H1 (cell line): ENCODE measurements at regions not wholly inside any gene's neighbourhood (a gene's known extent, or its start where the extent isn't known, plus 50 kb on each side); places are given as distances from the start of the nearest gene placed in this dataset.

Source experiments
- CTCF ChIA-PET: fragments of 300-600 bp; sonication (Branson Sonifier 250); formaldehyde crosslinking; loops from one replicate; lab custom pipeline; 2021; ENCODE audit not compliant: partially characterized antibody; lab: Charles Lee
- POLR2A ChIA-PET: fragments of 300-600 bp; sonication (Branson Sonifier 250); formaldehyde crosslinking; loops from one replicate; lab custom pipeline; 2021; ENCODE audit warnings: inconsistent platforms; ENCODE audit not compliant: partially characterized antibody; lab: Charles Lee
- DNase-seq, 2 experiments: peaks; one replicate each; pipeline versions ENCODE4 v3.0.0 to v3.0.0-alpha.2; 2010 to 2022; ENCODE audit warnings: low spot score in 2 of 2, low read depth in 1 of 2, mixed read lengths in 1 of 2
- FAIRE-seq: peaks from 2 replicates; lab custom pipeline; 2011; peaks lifted over from hg19 to GRCh38; lab: Jason Lieb, UNC
- H2AFZ ChIP-seq: 2 replicates; pipeline ENCODE4 v1.8.1; 2012; ENCODE audit warnings: low read length, inconsistent platforms
- H2AK5ac ChIP-seq: 2 replicates; pipeline ENCODE4 v1.6.1; 2013; ENCODE audit warnings: low read depth, low read length
- H2BK120ac ChIP-seq: replicated peaks from 2 replicates; pipeline ENCODE3; 2013; ENCODE audit warnings: low read depth, low read length, inconsistent platforms
- H2BK12ac ChIP-seq: 2 replicates; pipeline ENCODE4 v1.6.1; 2013; ENCODE audit warnings: low read depth, low read length
- H2BK15ac ChIP-seq: 2 replicates; pipeline ENCODE4 v1.6.1; 2013; ENCODE audit warnings: low read length
- H2BK20ac ChIP-seq: 2 replicates; pipeline ENCODE4 v1.6.1; 2013; ENCODE audit warnings: low read length
- H2BK5ac ChIP-seq: 2 replicates; pipeline ENCODE4 v1.6.1; 2013; ENCODE audit warnings: low read depth, low read length
- H3K14ac ChIP-seq: 2 replicates; pipeline ENCODE4 v1.6.1; 2013; ENCODE audit warnings: inconsistent platforms; ENCODE audit not compliant: insufficient read length
- H3K18ac ChIP-seq: 2 replicates; pipeline ENCODE4 v1.6.1; 2013; ENCODE audit warnings: low read length; ENCODE audit errors: extremely low read depth
- H3K23ac ChIP-seq: 2 replicates; pipeline ENCODE4 v1.6.1; 2013; ENCODE audit warnings: inconsistent platforms; ENCODE audit not compliant: insufficient read length
- H3K23me2 ChIP-seq: 2 replicates; pipeline ENCODE4 v1.6.1; 2013; ENCODE audit warnings: low read depth, low read length
- H3K27ac ChIP-seq: 2 replicates; pipeline ENCODE4 v1.6.1; 2011; ENCODE audit warnings: low read depth, low read length, inconsistent platforms
- H3K27me3 ChIP-seq, 4 experiments: replicated peaks in 1 of 4; 1 replicate in 1 of 4; 2 replicates in 3 of 4; pipeline versions ENCODE4 v1.6.1 to v1.8.1; 2011 to 2013; ENCODE audit warnings: low read length in 3 of 4, mild to moderate bottlenecking in 3 of 4, inconsistent platforms in 2 of 4, mixed read lengths in 2 of 4, moderate library complexity in 1 of 4; ENCODE audit not compliant: control insufficient read depth in 3 of 4, insufficient read depth in 3 of 4; ENCODE audit errors: extremely low read depth in 1 of 4
- H3K36me3 ChIP-seq, 4 experiments: 2 replicates each; pipeline versions ENCODE4 v1.6.1 to v1.8.1; 2011 to 2013; ENCODE audit warnings: mild to moderate bottlenecking in 4 of 4, low read length in 3 of 4, moderate library complexity in 2 of 4, control low read depth in 1 of 4, inconsistent platforms in 1 of 4; ENCODE audit not compliant: insufficient read depth in 4 of 4, control insufficient read depth in 2 of 4
- H3K4ac ChIP-seq: replicated peaks from 2 replicates; pipeline ENCODE3; 2013; ENCODE audit warnings: low read length, low read depth, mixed read lengths, inconsistent platforms; ENCODE audit not compliant: insufficient read length
- H3K4me1 ChIP-seq, 4 experiments: replicated peaks in 1 of 4; 1 replicate in 1 of 4; 2 replicates in 3 of 4; pipeline versions ENCODE4 v1.6.1 to v1.8.1; 2011 to 2013; ENCODE audit warnings: low read length in 3 of 4, inconsistent platforms in 2 of 4, mixed read lengths in 1 of 4; ENCODE audit not compliant: insufficient read depth in 4 of 4, control insufficient read depth in 3 of 4
- H3K4me2 ChIP-seq, 2 experiments: 2 replicates each; pipeline versions ENCODE4 v1.6.1 to v1.8.1; 2011 to 2013; ENCODE audit warnings: low read depth in 2 of 2, low read length in 2 of 2, control low read depth in 1 of 2, inconsistent platforms in 1 of 2, mild to moderate bottlenecking in 1 of 2; ENCODE audit not compliant: insufficient read depth in 1 of 2
- H3K4me3 ChIP-seq, 4 experiments: fragments of 200-600, 300-600 bp in 1 of 4; sonication (generic), shearing (Covaris generic), sonication (Bioruptor Twin) in 1 of 4; 2 replicates each; pipeline versions ENCODE4 v1.5.1 to v1.8.1; 2011 to 2016; ENCODE audit warnings: low read length in 4 of 4, low read depth in 3 of 4, control low read depth in 2 of 4, inconsistent platforms in 2 of 4, mild to moderate bottlenecking in 2 of 4, mixed read lengths in 1 of 4, moderate library complexity in 1 of 4; ENCODE audit not compliant: insufficient read depth in 2 of 4; ENCODE audit errors: extremely low read depth in 1 of 4
- H3K56ac ChIP-seq: replicated peaks from 2 replicates; pipeline ENCODE3; 2013; ENCODE audit warnings: low read depth, mild to moderate bottlenecking, mixed read lengths, low read length, inconsistent platforms; ENCODE audit not compliant: insufficient read length
- H3K79me1 ChIP-seq: 2 replicates; pipeline ENCODE4 v1.6.1; 2013; ENCODE audit warnings: low read depth, low read length, control low read depth
- H3K79me2 ChIP-seq, 2 experiments: 2 replicates each; pipeline versions ENCODE4 v1.6.1 to v1.8.1; 2012 to 2013; ENCODE audit warnings: low read length in 2 of 2, mild to moderate bottlenecking in 2 of 2, inconsistent platforms in 1 of 2; ENCODE audit not compliant: insufficient read depth in 2 of 2, control insufficient read depth in 1 of 2
- H3K9ac ChIP-seq, 4 experiments: replicated peaks in 1 of 4; 1 replicate in 1 of 4; 2 replicates in 3 of 4; pipeline versions ENCODE4 v1.6.1 to v1.8.1; 2011 to 2013; ENCODE audit warnings: low read depth in 3 of 4, low read length in 3 of 4, control low read depth in 2 of 4, mild to moderate bottlenecking in 2 of 4, moderate library complexity in 2 of 4, inconsistent platforms in 1 of 4; ENCODE audit errors: extremely low read depth in 1 of 4
- H3K9me3 ChIP-seq, 2 experiments: 2 replicates each; pipeline versions ENCODE4 v1.6.1 to v1.8.1; 2012 to 2013; ENCODE audit warnings: mild to moderate bottlenecking in 2 of 2, moderate library complexity in 2 of 2, control low read depth in 1 of 2, inconsistent platforms in 1 of 2, low read depth in 1 of 2, low read length in 1 of 2, mixed read lengths in 1 of 2; ENCODE audit not compliant: insufficient read depth in 2 of 2
- H4K20me1 ChIP-seq, 2 experiments: replicated peaks in 1 of 2; 2 replicates each; pipeline versions ENCODE3 to v1.8.1; 2011 to 2013; ENCODE audit warnings: inconsistent platforms in 2 of 2, low read length in 2 of 2, mild to moderate bottlenecking in 1 of 2; ENCODE audit not compliant: insufficient read depth in 2 of 2, control insufficient read depth in 1 of 2
- H4K5ac ChIP-seq: 2 replicates; pipeline ENCODE4 v1.6.1; 2013; ENCODE audit warnings: low read length, low read depth, mixed read lengths, inconsistent platforms; ENCODE audit not compliant: insufficient read length
- H4K8ac ChIP-seq: 2 replicates; pipeline ENCODE4 v1.8.0; 2013; ENCODE audit warnings: mild to moderate bottlenecking, moderate library complexity, low read length, inconsistent platforms; ENCODE audit not compliant: insufficient read depth; ENCODE audit errors: extremely low read depth
- H4K91ac ChIP-seq: replicated peaks from 2 replicates; pipeline ENCODE3; 2013; ENCODE audit warnings: low read length, mixed read lengths, inconsistent platforms; ENCODE audit not compliant: insufficient read length
- EZH2 ChIP-seq: fragments of 200-600 bp; sonication (generic); IDR thresholded peaks from 2 replicates; pipeline ENCODE4 v1.7.1; 2012; ENCODE audit warnings: low read depth, mild to moderate bottlenecking, moderate library complexity, low read length, inconsistent platforms; ENCODE audit not compliant: severe bottlenecking
- JUN ChIP-seq: IDR thresholded peaks from 2 replicates; pipeline ENCODE4 v1.6.1; 2011; ENCODE audit warnings: low read depth, mild to moderate bottlenecking, improper control_type of control experiment, low read length
- NANOG ChIP-seq: IDR thresholded peaks from 2 replicates; pipeline ENCODE4 v1.6.1; 2011; ENCODE audit warnings: low read length, low read depth, mild to moderate bottlenecking, inconsistent platforms; ENCODE audit not compliant: insufficient read depth, poor library complexity, severe bottlenecking
- SIRT6 ChIP-seq: IDR thresholded peaks from one replicate; pipeline ENCODE4 v1.7.1; 2012; ENCODE audit warnings: low read length, inconsistent platforms
- TAF7 ChIP-seq: optimal IDR thresholded peaks from 2 replicates; pipeline ENCODE3; 2011; ENCODE audit warnings: low read depth, mild to moderate bottlenecking, inconsistent platforms, low read length, moderate library complexity, borderline replicate concordance
- TBP ChIP-seq: IDR thresholded peaks from 2 replicates; pipeline ENCODE4 v1.6.1; 2011; ENCODE audit warnings: low read depth, low read length, improper control_type of control experiment
- TCF12 ChIP-seq: IDR thresholded peaks from 2 replicates; pipeline ENCODE4 v1.6.1; 2011; ENCODE audit warnings: low read depth, mild to moderate bottlenecking, low read length
- ZNF274 ChIP-seq: IDR thresholded peaks from 2 replicates; pipeline ENCODE4 v1.7.0; 2012; ENCODE audit warnings: low read length, borderline replicate concordance; ENCODE audit errors: extremely low read depth
- WGBS, 2 experiments: shearing (Covaris generic) in 1 of 2; methylation state at CpG; one replicate each; pipeline versions ENCODE4 v1.1.6 to v1.1.7; 2013 to 2015; ENCODE audit warnings: low lambda C conversion rate in 2 of 2, mixed read lengths in 2 of 2, inconsistent platforms in 1 of 2, low coverage in 1 of 2, missing lambda C conversion rate in 1 of 2; ENCODE audit not compliant: insufficient replicate concordance in 2 of 2, insufficient coverage in 1 of 2, insufficient read length in 1 of 2; ENCODE audit errors: extremely low coverage in 1 of 2, missing lambda C conversion rate in 1 of 2; 5-methylcytosine and 5-hydroxymethylcytosine counted together

GRCh38 chr6:5936631-5937030, 70.1 kb downstream of the NRN1 start:
- H2BK20ac ChIP-seq: no peak overlapping the region
- H2BK12ac ChIP-seq: no peak overlapping the region
- no peak overlapping the region for H3K27ac ChIP-seq
- no peak overlapping the region for H3K23ac ChIP-seq
- 0 out of 4 replicates have a peak, but pooled peaks cover 0 to 3% of the 10 kb centered on the region in 2 experiments for H3K9me3 ChIP-seq
- no peak overlapping the region for H2BK5ac ChIP-seq
- ChIA-PET POLR2A (no interaction called here), CTCF (interaction anchor here (0.6 to 2.9 kb wide), 2 partner anchors 13 to 522 kb away, joined by 3 to 12 read pairs; no protein-coding TSS in a partner anchor)
- H3K79me1 ChIP-seq: no peaks in the 10 kb centered on the region
- no peaks in the 10 kb centered on the region for H4K20me1 ChIP-seq
- no peak overlapping the region for H4K5ac ChIP-seq
- no peaks in the 10 kb centered on the region for H3K27me3 ChIP-seq
- WGBS, 2 experiments: 94% methylated on average over 8 of the region's 8 CpGs; no CpG with 5 or more reads in 1 of the 2 experiments
- no peak overlapping the region for H3K4ac ChIP-seq
- H3K23me2 ChIP-seq: no peaks in the 10 kb centered on the region
- no peaks in the 10 kb centered on the region for H3K79me2 ChIP-seq
- no peak overlapping the region for H3K18ac ChIP-seq
- no peak overlapping the region for H3K9ac ChIP-seq
- no peak for DNase-seq
- H3K56ac ChIP-seq: no peak overlapping the region
- H3K4me1 ChIP-seq: no peaks in the 10 kb centered on the region
- no peak overlapping the region for H3K4me2 ChIP-seq
- no peak for FAIRE-seq
- no peak overlapping the region for H4K8ac ChIP-seq
- no peak overlapping the region for H3K4me3 ChIP-seq
- H4K91ac ChIP-seq: no peak overlapping the region
- H2AFZ ChIP-seq: no peak overlapping the region
- H2BK15ac ChIP-seq: no peak overlapping the region
- no peaks in the 10 kb centered on the region for H3K36me3 ChIP-seq
- H3K14ac ChIP-seq: no peak overlapping the region
- H2BK120ac ChIP-seq: no peak overlapping the region
- no peak overlapping the region for H2AK5ac ChIP-seq
- TF ChIP-seq EZH2 (no peak), TCF12 (no peak), SIRT6 (no peak), TBP (no peak), NANOG (no peak), JUN (no peak), TAF7 (no peak), ZNF274 (no peak)
